Neural cell (in vitro differentiated cells): ENCODE measurements at regions not wholly inside any gene's neighbourhood (a gene's known extent, or its start where the extent isn't known, plus 50 kb on each side); places are given as distances from the start of the nearest gene placed in this dataset.

ENCODE experiments used
- CTCF ChIP-seq: fragments of 450-650 bp; IDR thresholded peaks from 2 replicates; pipeline ENCODE4 v1.5.1; 2014; ENCODE audit warnings: antibody characterized with exemption, mild to moderate bottlenecking, moderate library complexity; ENCODE audit not compliant: poor library complexity, severe bottlenecking
- EP300 ChIP-seq: fragments of 450-650 bp; conservative IDR thresholded peaks from 2 replicates; pipeline ENCODE4 v1.6.1; 2014; ENCODE audit warnings: antibody characterized with exemption, mild to moderate bottlenecking, moderate library complexity; ENCODE audit not compliant: poor library complexity, severe bottlenecking
- EZH2 ChIP-seq: fragments of 200-600, 300-800 bp; shearing (Covaris generic), sonication (generic); IDR thresholded peaks from 2 replicates; pipeline ENCODE4 v1.6.1; 2014; ENCODE audit warnings: antibody characterized with exemption, low read length, borderline replicate concordance, mild to moderate bottlenecking; ENCODE audit not compliant: insufficient read depth, poor library complexity, severe bottlenecking
- MXI1 ChIP-seq: fragments of 450-650 bp; conservative IDR thresholded peaks from 2 replicates; pipeline ENCODE4 v1.6.1; 2014; ENCODE audit warnings: antibody characterized with exemption, mild to moderate bottlenecking; ENCODE audit not compliant: poor library complexity, severe bottlenecking
- POLR2AphosphoS5 ChIP-seq: IDR thresholded peaks from 2 replicates; pipeline ENCODE4 v1.6.1; 2012
- RAD21 ChIP-seq: fragments of 450-650 bp; conservative IDR thresholded peaks from 2 replicates; pipeline ENCODE4 v1.6.1; 2014; ENCODE audit warnings: antibody characterized with exemption, mild to moderate bottlenecking, moderate library complexity
- TAF1 ChIP-seq: IDR thresholded peaks from 2 replicates; pipeline ENCODE4 v1.6.1; 2012; ENCODE audit warnings: low read depth

- TF ChIP-seq TAF1 (no peak), CTCF (no peak), EZH2 (no peak), RAD21 (no peak), POLR2AphosphoS5 (no peak), MXI1 (no peak), EP300 (no peak)
Observed at GRCh38 chr7:37532636-37533035, 84.0 kb upstream of the ELMO1 start.
